Kidney epithelial cell (primary cell): ENCODE measurements at regions not wholly inside any gene's neighbourhood (a gene's known extent, or its start where the extent isn't known, plus 50 kb on each side); places are given as distances from the start of the nearest gene placed in this dataset.

Source experiments
- DNase-seq: peaks from one replicate; pipeline ENCODE4 v3.0.0-alpha.2; 2010; ENCODE audit warnings: low read depth
- H3K27me3 ChIP-seq: 2 replicates; pipeline ENCODE4 v1.6.0; 2011; ENCODE audit warnings: low read length; ENCODE audit not compliant: control insufficient read depth, insufficient read depth
- H3K36me3 ChIP-seq: 2 replicates; pipeline ENCODE4 v1.5.1; 2011; ENCODE audit warnings: low read length; ENCODE audit not compliant: control insufficient read depth, insufficient read depth
- H3K4me3 ChIP-seq: 2 replicates; pipeline ENCODE4 v1.5.1; 2011; ENCODE audit warnings: low read depth, mild to moderate bottlenecking, control low read depth, low read length
- TF ChIP-seq, protein P1 (sequence below): IDR thresholded peaks from 2 replicates; pipeline ENCODE4 v1.5.1; 2011; ENCODE audit warnings: mild to moderate bottlenecking, moderate library complexity, low read length, control low read depth, inconsistent platforms; ENCODE audit not compliant: insufficient read depth, poor library complexity, severe bottlenecking

DNA sequence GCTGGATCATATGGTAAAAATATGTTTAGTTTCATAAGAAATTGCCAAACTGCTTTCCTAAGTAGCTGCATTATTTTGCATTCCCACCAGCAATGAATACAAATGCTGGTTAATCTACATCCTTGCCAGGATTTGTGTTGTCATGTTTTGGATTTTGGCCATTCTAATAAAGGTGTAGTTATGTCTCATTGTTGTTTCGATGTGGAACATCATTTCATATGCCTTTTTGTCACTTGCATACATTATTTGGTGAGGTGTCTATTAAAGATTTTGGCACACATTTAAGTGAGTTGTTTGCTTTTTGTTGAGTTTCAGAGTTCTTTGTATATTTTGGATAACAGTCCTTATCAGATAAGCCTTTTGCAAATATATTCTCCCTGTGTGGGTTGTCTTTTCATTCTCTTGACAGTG is 299.2 kb upstream of the TFPI start:
- no peaks in the 10 kb centered on the region for H3K27me3 ChIP-seq
- no peak for DNase-seq
- H3K36me3 ChIP-seq: no peaks in the 10 kb centered on the region
- H3K4me3 ChIP-seq: no peak overlapping the region
- TF ChIP-seq, protein P1, sequence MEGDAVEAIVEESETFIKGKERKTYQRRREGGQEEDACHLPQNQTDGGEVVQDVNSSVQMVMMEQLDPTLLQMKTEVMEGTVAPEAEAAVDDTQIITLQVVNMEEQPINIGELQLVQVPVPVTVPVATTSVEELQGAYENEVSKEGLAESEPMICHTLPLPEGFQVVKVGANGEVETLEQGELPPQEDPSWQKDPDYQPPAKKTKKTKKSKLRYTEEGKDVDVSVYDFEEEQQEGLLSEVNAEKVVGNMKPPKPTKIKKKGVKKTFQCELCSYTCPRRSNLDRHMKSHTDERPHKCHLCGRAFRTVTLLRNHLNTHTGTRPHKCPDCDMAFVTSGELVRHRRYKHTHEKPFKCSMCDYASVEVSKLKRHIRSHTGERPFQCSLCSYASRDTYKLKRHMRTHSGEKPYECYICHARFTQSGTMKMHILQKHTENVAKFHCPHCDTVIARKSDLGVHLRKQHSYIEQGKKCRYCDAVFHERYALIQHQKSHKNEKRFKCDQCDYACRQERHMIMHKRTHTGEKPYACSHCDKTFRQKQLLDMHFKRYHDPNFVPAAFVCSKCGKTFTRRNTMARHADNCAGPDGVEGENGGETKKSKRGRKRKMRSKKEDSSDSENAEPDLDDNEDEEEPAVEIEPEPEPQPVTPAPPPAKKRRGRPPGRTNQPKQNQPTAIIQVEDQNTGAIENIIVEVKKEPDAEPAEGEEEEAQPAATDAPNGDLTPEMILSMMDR: no peak

DNA sequence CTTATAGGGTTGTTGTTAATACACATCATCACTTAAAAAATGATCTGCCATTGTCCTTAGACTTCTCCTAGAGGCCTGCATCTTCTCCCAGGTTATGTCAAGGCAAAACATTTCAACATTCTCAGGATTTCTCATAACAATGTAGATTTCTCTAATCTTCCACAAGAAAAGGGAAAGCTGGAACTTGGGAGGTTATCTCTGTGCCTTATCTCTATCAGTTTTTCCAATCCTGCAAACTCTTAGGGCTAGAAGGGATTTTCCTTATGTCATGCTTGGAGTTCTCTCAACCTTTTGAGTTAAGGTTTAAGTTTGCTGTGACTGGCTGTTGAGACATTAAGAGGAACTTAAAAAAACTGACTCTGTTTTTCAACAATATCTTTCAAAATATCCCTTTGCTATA is 300.6 kb upstream of the TFPI start:
- Histone ChIP-seq H3K27me3 (no peaks in the 10 kb centered on the region), H3K4me3 (no peak overlapping the region), H3K36me3 (no peaks in the 10 kb centered on the region)
- no peak for DNase-seq
- TF ChIP-seq, protein P1: no peak

DNA sequence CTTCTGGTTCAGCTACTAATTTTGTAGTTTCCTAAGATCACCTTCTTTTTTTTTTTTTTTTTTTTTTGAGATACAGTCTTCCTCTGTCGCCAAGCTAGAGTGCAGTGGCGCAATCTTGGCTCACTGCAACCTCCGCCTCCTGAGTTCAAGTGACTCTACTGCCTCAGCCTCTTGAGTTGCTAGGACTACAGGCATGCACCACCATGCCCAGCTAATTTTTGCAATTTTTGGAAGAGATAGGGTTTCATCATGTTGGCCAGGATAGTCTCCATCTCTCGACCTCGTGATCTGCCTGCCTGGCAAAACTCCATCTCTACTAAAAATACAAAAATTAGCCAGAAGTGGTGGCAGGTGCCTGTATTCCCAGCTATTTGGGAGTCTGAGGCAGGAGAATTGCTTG is 301.5 kb upstream of the TFPI start:
- H3K36me3 ChIP-seq: no peaks in the 10 kb centered on the region
- no peaks in the 10 kb centered on the region for H3K27me3 ChIP-seq
- no peak for DNase-seq
- TF ChIP-seq, protein P1: no peak
- no peak overlapping the region for H3K4me3 ChIP-seq

DNA sequence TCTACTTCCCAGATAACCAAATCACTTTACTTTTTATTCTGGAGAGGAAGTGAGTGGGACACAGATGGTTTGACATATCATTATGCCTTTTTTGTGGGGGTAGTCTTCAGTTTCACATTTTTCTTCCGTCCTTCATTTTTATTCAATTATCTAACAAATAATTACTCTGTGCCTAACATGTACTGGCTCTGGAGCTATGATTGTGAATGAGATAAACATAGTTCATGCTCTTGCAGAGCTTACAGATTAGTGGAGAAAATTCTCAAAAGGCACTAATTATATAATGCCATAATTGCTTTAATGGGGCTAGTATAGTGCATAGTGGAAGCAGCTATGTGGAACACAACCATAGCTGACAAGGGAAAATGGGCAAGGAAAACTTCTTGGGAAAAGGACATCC is 303.6 kb upstream of the TFPI start:
- DNase-seq: no peak
- Histone ChIP-seq H3K27me3 (no peaks in the 10 kb centered on the region), H3K36me3 (no peaks in the 10 kb centered on the region), H3K4me3 (no peak overlapping the region)
- TF ChIP-seq, protein P1: no peak

DNA sequence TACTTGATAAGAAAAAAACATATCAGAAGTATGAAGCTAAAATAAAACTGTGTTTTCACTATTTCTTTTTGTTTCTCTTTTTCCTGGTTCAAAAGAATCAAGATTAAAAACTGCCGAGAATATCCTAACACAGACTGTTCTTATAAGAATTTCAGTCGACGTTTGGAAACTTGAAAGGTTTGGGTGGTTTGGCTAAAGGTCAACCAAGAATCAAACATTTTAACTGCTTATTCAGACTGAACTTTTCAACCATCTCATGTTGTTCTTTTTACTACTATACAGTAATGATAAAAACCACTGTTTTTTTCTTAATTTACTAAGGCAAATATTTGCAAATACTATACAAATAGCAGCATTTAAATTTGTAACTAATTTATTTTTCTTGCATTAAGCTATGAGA is 308.5 kb upstream of the TFPI start:
- Histone ChIP-seq H3K27me3 (peaks cover 2% of the 10 kb centered on the region), H3K4me3 (no peak overlapping the region), H3K36me3 (no peaks in the 10 kb centered on the region)
- no peak for DNase-seq
- TF ChIP-seq, protein P1: no peak

DNA sequence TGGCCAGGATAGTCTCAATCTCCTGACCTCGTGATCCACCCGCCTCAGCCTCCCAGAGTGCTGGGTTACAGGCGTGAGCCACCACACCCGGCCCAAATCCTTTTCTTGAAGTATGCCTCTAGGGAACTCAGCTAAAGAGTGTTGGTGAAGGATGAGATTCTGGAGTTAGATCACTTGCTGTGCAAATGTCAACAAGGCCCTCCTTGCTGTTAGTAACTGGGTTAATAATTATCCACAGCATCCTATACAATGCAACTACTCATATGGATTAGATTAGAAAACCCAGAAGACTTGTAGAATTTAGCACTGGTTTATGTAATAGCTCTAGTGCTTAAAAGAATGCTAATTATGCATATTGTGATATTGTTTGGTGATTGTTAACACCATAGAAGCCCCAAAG is 310.8 kb upstream of the TFPI start:
- no peaks in the 10 kb centered on the region for H3K36me3 ChIP-seq
- no peak for DNase-seq
- peaks cover 2% of the 10 kb centered on the region for H3K27me3 ChIP-seq
- TF ChIP-seq, protein P1: no peak
- no peak overlapping the region for H3K4me3 ChIP-seq
